B cell (primary cell): ENCODE measurements at regions not wholly inside any gene's neighbourhood (a gene's known extent, or its start where the extent isn't known, plus 50 kb on each side); places are given as distances from the start of the nearest gene placed in this dataset.

Experiments used
- ATAC-seq: fragments of 200-7000 bp; cut with Tn5 transposase; one replicate; pipeline ENCODE4 v1.10.0; 2021; ENCODE audit warnings: low read depth, mild to moderate bottlenecking, moderate number of reproducible peaks, moderate library complexity
- CTCF ChIA-PET: fragments of 350-600 bp; sonication (Branson Sonifier 250); formaldehyde crosslinking; loops from one replicate; lab custom pipeline; 2021; ENCODE audit warnings: antibody characterized with exemption, inconsistent platforms; lab: Charles Lee
- POLR2A ChIA-PET: fragments of 350-600 bp; sonication (Branson Sonifier 250); formaldehyde crosslinking; loops from one replicate; lab custom pipeline; 2021; ENCODE audit warnings: antibody characterized with exemption; lab: Charles Lee
- DNase-seq: peaks from one replicate; pipeline ENCODE4 v3.0.0; 2013
- H2AFZ ChIP-seq: 2 replicates; pipeline ENCODE4 v1.6.1; 2012; ENCODE audit warnings: mild to moderate bottlenecking, low read depth, low read length; ENCODE audit not compliant: insufficient read depth, poor library complexity, severe bottlenecking
- H3K27ac ChIP-seq, 2 donors: 1 replicate in 1 of 2; 2 replicates in 1 of 2; pipeline ENCODE4 v1.5.1; 2012 to 2013; ENCODE audit warnings: low read length in 2 of 2, mild to moderate bottlenecking in 2 of 2, moderate library complexity in 1 of 2
- H3K27me3 ChIP-seq, 4 experiments: fragments of 200-600 bp in 1 of 4; sonication (generic) in 1 of 4; replicated peaks in 1 of 4; 1 replicate in 2 of 4; 2 replicates in 2 of 4; pipeline versions ENCODE4 v1.6.1 to v1.7.0; 2013 to 2016; ENCODE audit warnings: low read length in 3 of 4, mild to moderate bottlenecking in 2 of 4, mixed read lengths in 1 of 4, moderate library complexity in 1 of 4; ENCODE audit not compliant: insufficient read depth in 4 of 4, control insufficient read depth in 3 of 4; ENCODE audit errors: control extremely low read depth in 1 of 4
- H3K36me3 ChIP-seq, 2 experiments: replicated peaks in 1 of 2; 1 replicate in 1 of 2; 2 replicates in 1 of 2; pipeline versions ENCODE4 v1.6.1 to v1.7.1; 2013; ENCODE audit warnings: low read length in 1 of 2; ENCODE audit not compliant: insufficient read depth in 2 of 2, control insufficient read depth in 1 of 2; ENCODE audit errors: control extremely low read depth in 1 of 2, extremely low read depth in 1 of 2
- H3K4me1 ChIP-seq, 2 donors: fragments of 200-600 bp in 1 of 2; sonication (generic) in 1 of 2; 1 replicate in 1 of 2; 2 replicates in 1 of 2; pipeline versions ENCODE4 v1.5.1 to v1.6.1; 2013 to 2017; ENCODE audit warnings: low read length in 2 of 2; ENCODE audit not compliant: control insufficient read depth in 2 of 2, insufficient read depth in 2 of 2
- H3K4me2 ChIP-seq: replicated peaks from 2 replicates; pipeline ENCODE3; 2012; ENCODE audit warnings: mild to moderate bottlenecking, low read depth, low read length; ENCODE audit not compliant: poor library complexity, severe bottlenecking
- H3K4me3 ChIP-seq, 5 experiments: fragments of 200-600 bp in 1 of 5; sonication (generic) in 1 of 5; 1 replicate in 3 of 5; 2 replicates in 2 of 5; pipeline versions ENCODE4 v1.5.1 to v1.7.0; 2011 to 2016; ENCODE audit warnings: low read length in 4 of 5, mild to moderate bottlenecking in 4 of 5, low read depth in 2 of 5, control low read depth in 1 of 5, moderate library complexity in 1 of 5; ENCODE audit not compliant: insufficient read depth in 1 of 5; ENCODE audit errors: control extremely low read depth in 1 of 5, extremely low read depth in 1 of 5
- H3K79me2 ChIP-seq: fragments of 200-600 bp; sonication (generic); one replicate; pipeline ENCODE4 v1.6.0; 2016; ENCODE audit warnings: low read length; ENCODE audit not compliant: control insufficient read depth, insufficient read depth
- H3K9ac ChIP-seq: fragments of 200-600 bp; sonication (generic); 2 replicates; pipeline ENCODE4 v1.6.1; 2017; ENCODE audit warnings: mild to moderate bottlenecking, low read length, moderate library complexity
- H3K9me3 ChIP-seq, 3 donors: one replicate each; pipeline versions ENCODE4 v1.6.1 to v1.7.1; 2013; ENCODE audit warnings: low read length in 2 of 3; ENCODE audit not compliant: control insufficient read depth in 2 of 3, insufficient read depth in 1 of 3; ENCODE audit errors: control extremely low read depth in 1 of 3
- H4K20me1 ChIP-seq: 2 replicates; pipeline ENCODE4 v1.6.0; 2012; ENCODE audit warnings: mild to moderate bottlenecking, low read length; ENCODE audit not compliant: insufficient read depth, control insufficient read depth, poor library complexity, severe bottlenecking
- H3K27ac Mint-ChIP-seq: one replicate; pipeline ENCODE4 v1.8.0; 2021; ENCODE audit warnings: mixed read lengths
- H3K27me3 Mint-ChIP-seq: one replicate; pipeline ENCODE4 v1.8.0; 2021; ENCODE audit warnings: mixed read lengths
- H3K4me1 Mint-ChIP-seq: one replicate; pipeline ENCODE4 v1.8.0; 2021; ENCODE audit warnings: mixed read lengths
- H3K4me3 Mint-ChIP-seq: one replicate; pipeline ENCODE4 v1.8.0; 2021; ENCODE audit warnings: mixed read lengths
- H3K9me3 Mint-ChIP-seq: one replicate; pipeline ENCODE4 v1.8.0; 2022; ENCODE audit warnings: mixed read lengths; ENCODE audit not compliant: insufficient read depth
- CTCF ChIP-seq: fragments of 200-600 bp; IDR thresholded peaks from one replicate; pipeline ENCODE4 v1.8.0; 2022; ENCODE audit warnings: antibody characterized with exemption, mild to moderate bottlenecking
- EZH2 ChIP-seq: IDR thresholded peaks from 2 replicates; pipeline ENCODE4 v1.6.1; 2012; ENCODE audit warnings: borderline replicate concordance, low read depth, mild to moderate bottlenecking, moderate library complexity, low read length; ENCODE audit not compliant: insufficient read depth, poor library complexity, severe bottlenecking
- WGBS: methylation state at CpG from one replicate; pipeline ENCODE4 v1.1.5; 2013; ENCODE audit warnings: missing lambda C conversion rate; ENCODE audit not compliant: insufficient coverage; 5-methylcytosine and 5-hydroxymethylcytosine counted together
- intact Hi-C: fragments of 100-400 bp; cut with micrococcal nuclease; formaldehyde crosslinking; loops from one replicate; pipeline ENCODE4 v1.10.0; 2022

DNA sequence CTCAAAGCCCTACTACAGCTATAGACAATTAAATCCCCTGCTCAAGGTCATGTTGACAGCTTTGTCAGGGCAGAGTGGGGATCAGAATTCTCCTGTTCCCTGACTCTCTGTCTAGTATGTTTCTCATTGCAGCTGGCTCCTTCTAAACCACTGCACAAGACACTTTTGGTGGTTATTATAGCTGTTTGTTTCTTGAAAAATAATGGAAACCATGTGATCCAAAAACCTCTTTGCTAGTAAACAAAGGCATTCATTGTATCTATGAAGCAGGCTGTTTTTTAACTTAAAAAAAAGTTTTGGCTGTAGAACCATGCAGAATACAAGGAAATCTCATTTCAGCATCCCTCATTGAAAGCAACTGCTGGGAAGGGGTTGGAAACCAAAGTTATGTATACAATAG, 352.5 kb upstream of the EPHA4 start:
- Histone ChIP-seq H2AFZ (no peak overlapping the region), H3K79me2 (no peaks in the 10 kb centered on the region), H3K27me3 (no peaks in the 10 kb centered on the region), H3K4me3 (no peak overlapping the region), H3K4me1 (no peaks in the 10 kb centered on the region), H4K20me1 (no peaks in the 10 kb centered on the region), H3K27ac (no peak overlapping the region), H3K9ac (no peak overlapping the region), H3K9me3 (no peaks in the 10 kb centered on the region), H3K36me3 (no peaks in the 10 kb centered on the region), H3K4me2 (no peak overlapping the region)
- no peaks in the 10 kb centered on the region for H3K4me1 Mint-ChIP-seq
- no peak overlapping the region for H3K4me3 Mint-ChIP-seq
- intact Hi-C loops = no loop called here
- ChIA-PET CTCF (no interaction called here), POLR2A (no interaction called here)
- H3K27ac Mint-ChIP-seq = no peak overlapping the region
- no peak for TF ChIP-seq EZH2
- TF ChIP-seq CTCF = no peak
- DNase-seq (no peak), ATAC-seq (no peak)
- no peaks in the 10 kb centered on the region for H3K9me3 Mint-ChIP-seq
- H3K27me3 Mint-ChIP-seq = no peaks in the 10 kb centered on the region

DNA sequence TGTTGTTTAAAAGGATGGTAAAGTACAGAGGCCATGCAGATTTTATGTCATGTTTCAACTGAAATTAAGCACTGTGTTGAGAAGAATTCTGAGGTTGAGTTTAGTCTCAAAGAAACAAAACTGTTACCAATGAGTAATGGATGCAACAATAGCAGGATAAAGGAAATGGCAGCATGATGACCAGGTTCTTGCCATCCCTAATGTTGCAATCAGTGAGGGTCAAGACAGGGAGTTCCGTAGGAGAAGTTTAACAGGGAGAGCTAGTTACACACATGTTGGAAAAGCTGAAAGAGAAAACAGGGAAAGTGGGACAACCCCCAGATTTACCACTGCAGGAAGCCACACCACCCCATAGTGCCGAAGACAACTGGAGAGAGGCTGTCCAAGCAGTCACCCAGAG, 343.8 kb upstream of the EPHA4 start:
- H3K4me1 Mint-ChIP-seq = no peaks in the 10 kb centered on the region
- peaks cover 2% of the 10 kb centered on the region for H3K9me3 Mint-ChIP-seq
- TF ChIP-seq EZH2 = no peak
- no peak for TF ChIP-seq CTCF
- Histone ChIP-seq H2AFZ (no peak overlapping the region), H3K36me3 (no peaks in the 10 kb centered on the region), H3K4me2 (no peak overlapping the region), H3K9me3 (no peaks in the 10 kb centered on the region), H3K27ac (no peak overlapping the region), H4K20me1 (no peaks in the 10 kb centered on the region), H3K9ac (no peak overlapping the region), H3K4me1 (no peaks in the 10 kb centered on the region), H3K4me3 (no peak overlapping the region), H3K79me2 (no peaks in the 10 kb centered on the region), H3K27me3 (peaks cover 0 to 4% (median 0%) of the 10 kb centered on the region in 4 experiments)
- ATAC-seq (no peak), DNase-seq (no peak)
- intact Hi-C loops = no loop called here
- ChIA-PET POLR2A (no interaction called here), CTCF (no interaction called here)
- no peaks in the 10 kb centered on the region for H3K27me3 Mint-ChIP-seq
- no peak overlapping the region for H3K4me3 Mint-ChIP-seq
- H3K27ac Mint-ChIP-seq = no peak overlapping the region
- 100% methylated on average over 1 of the region's 2 CpGs for WGBS
